ENCODE measurements at regions not wholly inside any gene's neighbourhood (a gene's known extent, or its start where the extent isn't known, plus 50 kb on each side); places are given as distances from the start of the nearest gene placed in this dataset.
"Not testable (repeated sequence)": the region's sequence is repeated elsewhere in the genome, so short reads cannot be mapped to it uniquely, and the experiment has no call there.

DNA sequence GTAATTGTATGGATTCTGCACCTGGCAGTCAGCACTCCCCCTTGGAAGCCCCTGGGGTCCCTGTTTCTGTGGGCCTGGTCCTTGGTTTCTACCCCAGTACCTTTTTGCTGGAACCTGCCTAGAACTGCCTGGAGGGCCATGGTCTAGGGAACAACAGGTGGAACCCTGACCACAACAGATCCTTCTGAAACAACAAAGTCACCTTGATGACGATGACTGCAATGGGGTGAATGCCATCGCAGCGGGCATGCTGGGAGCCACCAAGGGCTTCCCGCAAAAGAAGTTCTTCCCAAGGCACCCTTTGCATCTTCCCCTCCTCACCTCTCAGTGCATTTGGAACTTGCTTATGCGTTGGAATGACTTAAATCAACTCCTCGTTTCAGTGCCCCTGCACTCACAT is 129.0 kb upstream of the OR4C13 start:
- H3K9me3 ChIP-seq (ENCODE audit: insufficient read depth, low read length); H3K27me3 ChIP-seq (ENCODE audit: low read depth, low read length); H3K36me3 ChIP-seq (replicated peaks; ENCODE audit: low read depth, low read length); H3K9ac ChIP-seq (ENCODE audit: low read length); H4K20me1 ChIP-seq (ENCODE audit: insufficient read depth, low read length); H2AFZ ChIP-seq (ENCODE audit: low read depth, low read length); H3K79me2 ChIP-seq (ENCODE audit: low read length): not testable (repeated sequence)
- Histone ChIP-seq H3K4me1 (ENCODE audit: low read length) (peaks cover 19% of the 10 kb centered on the region), H3K27ac (ENCODE audit: low read length) (peak overlapping the region; percentile 54), H3K4me2 (ENCODE audit: low read length) (peak overlapping the region; percentile 70), H3K4me3 (ENCODE audit: low read length) (peak overlapping the region; percentile 30; the same call in 1 of the 2 replicates)

- not testable (repeated sequence) for H3K4me2 ChIP-seq (ENCODE audit: low read length); H3K36me3 ChIP-seq (replicated peaks; ENCODE audit: low read depth, low read length); H3K79me2 ChIP-seq (ENCODE audit: low read length); H3K27ac ChIP-seq (ENCODE audit: low read length); H4K20me1 ChIP-seq (ENCODE audit: insufficient read depth, low read length); H3K9ac ChIP-seq (ENCODE audit: low read length); H3K4me1 ChIP-seq (ENCODE audit: low read length); H3K9me3 ChIP-seq (ENCODE audit: insufficient read depth, low read length); H3K27me3 ChIP-seq (ENCODE audit: low read depth, low read length); H3K4me3 ChIP-seq (ENCODE audit: low read length); H2AFZ ChIP-seq (ENCODE audit: low read depth, low read length)
Observed at GRCh38 chr11:49850541-49850940, 101.7 kb upstream of the OR4C13 start.

DNA sequence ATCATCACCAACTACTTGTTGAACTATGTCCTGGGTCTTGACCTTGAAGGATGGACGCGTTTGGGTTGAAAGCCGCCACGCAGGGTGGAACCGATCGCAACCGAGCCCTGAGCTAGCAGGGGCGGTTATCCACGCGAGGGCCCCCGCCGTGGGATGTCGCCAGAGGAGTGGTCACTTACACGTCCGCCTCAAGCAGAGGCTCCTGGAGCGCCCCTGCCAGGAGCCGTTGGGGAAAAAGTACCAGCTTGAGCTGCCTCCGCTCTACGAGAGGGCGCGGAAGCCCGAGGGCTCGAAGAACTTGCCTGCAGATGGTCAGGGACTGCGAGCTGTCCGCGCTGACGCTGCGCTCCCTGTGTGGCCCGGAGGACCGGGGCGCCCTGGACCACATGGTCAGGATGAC is 100.7 kb upstream of the OR4C13 start:
- H3K4me3 ChIP-seq (ENCODE audit: low read length) = no peak overlapping the region
- no peak overlapping the region for H3K4me2 ChIP-seq (ENCODE audit: low read length)
- H2AFZ ChIP-seq (ENCODE audit: low read depth, low read length) = no peak overlapping the region
- no peaks in the 10 kb centered on the region for H3K79me2 ChIP-seq (ENCODE audit: low read length)
- H3K27ac ChIP-seq (ENCODE audit: low read length) = no peak overlapping the region
- H3K4me1 ChIP-seq (ENCODE audit: low read length) = no peaks in the 10 kb centered on the region
- H3K36me3 ChIP-seq (replicated peaks; ENCODE audit: low read depth, low read length) = no peaks in the 10 kb centered on the region
- no peaks in the 10 kb centered on the region for H3K27me3 ChIP-seq (ENCODE audit: low read depth, low read length)
- H4K20me1 ChIP-seq (ENCODE audit: insufficient read depth, low read length) = no peaks in the 10 kb centered on the region
- H3K9ac ChIP-seq (ENCODE audit: low read length) = no peak overlapping the region
- H3K9me3 ChIP-seq (ENCODE audit: insufficient read depth, low read length) = no peaks in the 10 kb centered on the region
- TF ChIP-seq EZH2phosphoT487 (IDR thresholded peaks at IDR 0.05; ENCODE audit: low read depth) = no peak
- TF ChIP-seq CTCF (IDR thresholded peaks at IDR 0.05; ENCODE audit: low read depth, low read length) = no peak

- Histone ChIP-seq H3K4me3 (ENCODE audit: low read length) (no peak overlapping the region), H3K9me3 (ENCODE audit: insufficient read depth, low read length) (no peaks in the 10 kb centered on the region), H2AFZ (ENCODE audit: low read depth, low read length) (no peak overlapping the region), H3K4me2 (ENCODE audit: low read length) (no peak overlapping the region), H4K20me1 (ENCODE audit: insufficient read depth, low read length) (no peaks in the 10 kb centered on the region), H3K27ac (ENCODE audit: low read length) (no peak overlapping the region), H3K9ac (ENCODE audit: low read length) (no peak overlapping the region), H3K4me1 (ENCODE audit: low read length) (peaks cover 3% of the 10 kb centered on the region), H3K27me3 (ENCODE audit: low read depth, low read length) (no peaks in the 10 kb centered on the region), H3K79me2 (ENCODE audit: low read length) (no peaks in the 10 kb centered on the region), H3K36me3 (replicated peaks; ENCODE audit: low read depth, low read length) (no peaks in the 10 kb centered on the region)
- TF ChIP-seq CTCF (IDR thresholded peaks at IDR 0.05; ENCODE audit: low read depth, low read length) (no peak), EZH2phosphoT487 (IDR thresholded peaks at IDR 0.05; ENCODE audit: low read depth) (no peak)
Observed at GRCh38 chr11:49851971-49852389, 100.2 kb upstream of the OR4C13 start.

DNA sequence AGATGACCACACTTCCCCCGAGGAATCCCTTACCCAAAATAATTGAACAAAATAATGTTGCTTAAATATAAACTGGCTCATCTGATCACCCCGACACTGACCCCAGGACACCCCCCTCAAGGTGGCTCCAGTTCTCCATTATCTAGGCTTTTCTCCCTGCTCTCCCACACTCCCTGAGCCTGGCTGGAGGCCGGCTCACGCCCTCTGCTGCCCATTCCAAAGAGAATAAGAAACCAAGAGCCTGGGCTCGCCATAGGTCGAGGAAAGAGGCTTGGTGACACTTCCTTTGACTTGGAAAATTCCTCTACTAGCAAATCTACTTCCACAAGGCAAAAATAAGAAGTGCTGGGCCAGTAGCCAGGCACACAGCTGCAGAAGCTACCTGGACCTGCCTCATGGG is 63.3 kb upstream of the OR4C13 start:
- H3K27ac ChIP-seq (ENCODE audit: low read length); H3K27me3 ChIP-seq (ENCODE audit: low read depth, low read length); H3K4me1 ChIP-seq (ENCODE audit: low read length); H4K20me1 ChIP-seq (ENCODE audit: insufficient read depth, low read length); H3K4me3 ChIP-seq (ENCODE audit: low read length); H3K79me2 ChIP-seq (ENCODE audit: low read length); H3K4me2 ChIP-seq (ENCODE audit: low read length); H3K36me3 ChIP-seq (replicated peaks; ENCODE audit: low read depth, low read length); H2AFZ ChIP-seq (ENCODE audit: low read depth, low read length); H3K9me3 ChIP-seq (ENCODE audit: insufficient read depth, low read length); H3K9ac ChIP-seq (ENCODE audit: low read length): not testable (repeated sequence)

DNA sequence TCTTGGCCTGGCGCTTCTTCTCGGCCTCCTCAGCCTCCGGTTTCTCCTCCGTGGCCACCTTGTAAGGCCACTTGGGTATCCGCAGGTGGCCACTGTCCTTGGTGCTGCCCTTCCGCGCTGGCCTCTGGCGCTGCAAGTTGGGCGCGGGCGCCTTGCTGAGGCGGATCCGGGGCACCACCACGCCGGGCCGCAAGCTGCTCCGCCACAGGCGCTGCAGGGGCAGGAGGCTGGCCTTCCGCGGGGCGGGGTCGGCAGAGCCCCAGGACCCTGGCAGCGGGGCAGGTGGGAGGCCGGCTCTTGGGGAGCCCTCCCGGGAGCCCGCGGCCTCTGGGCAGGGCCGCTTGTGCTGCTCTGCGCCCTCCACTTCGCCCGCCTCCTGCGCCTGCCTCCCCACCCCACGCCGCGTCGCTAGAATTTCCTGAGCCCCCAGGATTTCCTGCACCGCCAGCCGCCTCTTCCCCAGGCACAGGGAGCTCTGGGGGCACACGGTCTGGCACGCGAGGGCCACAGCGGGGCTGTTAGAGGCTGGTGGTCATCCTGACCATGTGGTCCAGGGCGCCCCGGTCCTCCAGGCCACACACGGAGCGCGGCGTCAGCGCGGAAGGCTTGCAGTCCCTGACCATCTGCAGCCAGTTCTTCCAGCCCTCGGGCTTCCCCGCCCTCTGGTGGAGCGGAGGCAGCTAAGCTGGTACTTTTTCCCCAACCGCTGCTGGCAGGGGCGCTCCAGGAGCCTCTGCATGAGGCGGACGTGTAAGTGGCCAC is 60.1 kb upstream of the OR4C13 start:
- not testable (repeated sequence) for H3K4me3 ChIP-seq (ENCODE audit: low read length); H3K9me3 ChIP-seq (ENCODE audit: insufficient read depth, low read length); H3K4me1 ChIP-seq (ENCODE audit: low read length); H3K79me2 ChIP-seq (ENCODE audit: low read length); H4K20me1 ChIP-seq (ENCODE audit: insufficient read depth, low read length); H3K27me3 ChIP-seq (ENCODE audit: low read depth, low read length); H3K27ac ChIP-seq (ENCODE audit: low read length); H2AFZ ChIP-seq (ENCODE audit: low read depth, low read length); H3K36me3 ChIP-seq (replicated peaks; ENCODE audit: low read depth, low read length); H3K4me2 ChIP-seq (ENCODE audit: low read length); H3K9ac ChIP-seq (ENCODE audit: low read length)

GRCh38 chr11:49893442-49893841 is 58.7 kb upstream of the OR4C13 start:
- H3K4me1 ChIP-seq (ENCODE audit: low read length); H3K9ac ChIP-seq (ENCODE audit: low read length); H3K36me3 ChIP-seq (replicated peaks; ENCODE audit: low read depth, low read length); H3K4me2 ChIP-seq (ENCODE audit: low read length); H2AFZ ChIP-seq (ENCODE audit: low read depth, low read length); H3K9me3 ChIP-seq (ENCODE audit: insufficient read depth, low read length); H3K79me2 ChIP-seq (ENCODE audit: low read length); H3K4me3 ChIP-seq (ENCODE audit: low read length); H3K27me3 ChIP-seq (ENCODE audit: low read depth, low read length); H4K20me1 ChIP-seq (ENCODE audit: insufficient read depth, low read length); H3K27ac ChIP-seq (ENCODE audit: low read length): not testable (repeated sequence)

All from OCI-LY3 (cell line).